ENCODE measurements at regions not wholly inside any gene's neighbourhood (a gene's known extent, or its start where the extent isn't known, plus 50 kb on each side); places are given as distances from the start of the nearest gene placed in this dataset.

GRCh38 chr6:138034229-138034628, 73.0 kb downstream of the PERP start:
- Histone ChIP-seq H3K36me3 (ENCODE audit: insufficient read depth, low read length) (no peaks in the 10 kb centered on the region), H3K4me1 (ENCODE audit: insufficient read depth, low read length, poor library complexity, severe bottlenecking) (no peaks in the 10 kb centered on the region), H3K4me3 (ENCODE audit: low read depth, low read length, poor library complexity, severe bottlenecking) (no peak overlapping the region), H3K27ac (ENCODE audit: low read depth, low read length, poor library complexity, severe bottlenecking) (no peak overlapping the region), H4K20me1 (ENCODE audit: insufficient read depth, low read length) (no peaks in the 10 kb centered on the region), H2AFZ (ENCODE audit: low read length) (no peak overlapping the region), H3K4me2 (ENCODE audit: low read length) (no peak overlapping the region), H3K79me2 (ENCODE audit: insufficient read depth, low read depth, low read length) (no peaks in the 10 kb centered on the region), H3K9me2 (ENCODE audit: insufficient read depth, low read length) (no peaks in the 10 kb centered on the region), H3K9me3 (ENCODE audit: low read length) (no peaks in the 10 kb centered on the region)
- TF ChIP-seq CTCF (conservative IDR thresholded peaks at IDR 0.05; ENCODE audit: low read length) (no peak), EZH2phosphoT487 (IDR thresholded peaks at IDR 0.05; ENCODE audit: borderline replicate concordance, low read depth, low read length) (no peak)
- ChIA-PET POLR2A (interaction anchor here (1.1 kb wide), 1 partner anchor 10 kb away, joined by 4 read pairs; no protein-coding TSS in a partner anchor), CTCF (ENCODE audit: unreplicated experiment) (no interaction called here)
- intact Hi-C loops (cut with micrococcal nuclease; ENCODE audit: unreplicated experiment): no loop called here
- no peak for DNase-seq (ENCODE audit: low spot score)
- BruUV-seq (replicated peaks): no TSS peak

GRCh38 chr6:138035070-138035469, 72.1 kb downstream of the PERP start:
- intact Hi-C loops (cut with micrococcal nuclease; ENCODE audit: unreplicated experiment): no loop called here
- Histone ChIP-seq H3K4me3 (ENCODE audit: low read depth, low read length, poor library complexity, severe bottlenecking) (no peak overlapping the region), H3K79me2 (ENCODE audit: insufficient read depth, low read depth, low read length) (no peaks in the 10 kb centered on the region), H3K36me3 (ENCODE audit: insufficient read depth, low read length) (no peaks in the 10 kb centered on the region), H3K9me3 (ENCODE audit: low read length) (no peaks in the 10 kb centered on the region), H4K20me1 (ENCODE audit: insufficient read depth, low read length) (no peaks in the 10 kb centered on the region), H3K4me1 (ENCODE audit: insufficient read depth, low read length, poor library complexity, severe bottlenecking) (no peaks in the 10 kb centered on the region), H3K9me2 (ENCODE audit: insufficient read depth, low read length) (no peaks in the 10 kb centered on the region), H3K27ac (ENCODE audit: low read depth, low read length, poor library complexity, severe bottlenecking) (no peak overlapping the region), H2AFZ (ENCODE audit: low read length) (no peak overlapping the region), H3K4me2 (ENCODE audit: low read length) (no peak overlapping the region)
- BruUV-seq (replicated peaks): no TSS peak
- ChIA-PET POLR2A (interaction anchor here (0.7 to 1.1 kb wide), 2 partner anchors 9 to 117 kb away, joined by 3 to 4 read pairs; no protein-coding TSS in a partner anchor), CTCF (ENCODE audit: unreplicated experiment) (no interaction called here)
- no peak for DNase-seq (ENCODE audit: low spot score)
- TF ChIP-seq CTCF (conservative IDR thresholded peaks at IDR 0.05; ENCODE audit: low read length) (no peak), EZH2phosphoT487 (IDR thresholded peaks at IDR 0.05; ENCODE audit: borderline replicate concordance, low read depth, low read length) (no peak)

GRCh38 chr6:138036111-138036510, 71.1 kb downstream of the PERP start:
- TF ChIP-seq CTCF (conservative IDR thresholded peaks at IDR 0.05; ENCODE audit: low read length): no peak
- no peak for TF ChIP-seq EZH2phosphoT487 (IDR thresholded peaks at IDR 0.05; ENCODE audit: borderline replicate concordance, low read depth, low read length)
- Histone ChIP-seq H3K4me3 (ENCODE audit: low read depth, low read length, poor library complexity, severe bottlenecking) (no peak overlapping the region), H3K27ac (ENCODE audit: low read depth, low read length, poor library complexity, severe bottlenecking) (no peak overlapping the region), H4K20me1 (ENCODE audit: insufficient read depth, low read length) (no peaks in the 10 kb centered on the region), H3K36me3 (ENCODE audit: insufficient read depth, low read length) (no peaks in the 10 kb centered on the region), H3K4me1 (ENCODE audit: insufficient read depth, low read length, poor library complexity, severe bottlenecking) (no peaks in the 10 kb centered on the region), H3K4me2 (ENCODE audit: low read length) (no peak overlapping the region), H2AFZ (ENCODE audit: low read length) (no peak overlapping the region), H3K9me3 (ENCODE audit: low read length) (no peaks in the 10 kb centered on the region), H3K79me2 (ENCODE audit: insufficient read depth, low read depth, low read length) (no peaks in the 10 kb centered on the region), H3K9me2 (ENCODE audit: insufficient read depth, low read length) (no peaks in the 10 kb centered on the region)
- DNase-seq (ENCODE audit: low spot score): no peak
- ChIA-PET POLR2A (no interaction called here), CTCF (ENCODE audit: unreplicated experiment) (no interaction called here)
- intact Hi-C loops (cut with micrococcal nuclease; ENCODE audit: unreplicated experiment): no loop called here
- no TSS peak for BruUV-seq (replicated peaks)

Measured in OCI-LY7 (cell line).